ENCODE measurements at regions not wholly inside any gene's neighbourhood (a gene's known extent, or its start where the extent isn't known, plus 50 kb on each side); places are given as distances from the start of the nearest gene placed in this dataset.

DNA sequence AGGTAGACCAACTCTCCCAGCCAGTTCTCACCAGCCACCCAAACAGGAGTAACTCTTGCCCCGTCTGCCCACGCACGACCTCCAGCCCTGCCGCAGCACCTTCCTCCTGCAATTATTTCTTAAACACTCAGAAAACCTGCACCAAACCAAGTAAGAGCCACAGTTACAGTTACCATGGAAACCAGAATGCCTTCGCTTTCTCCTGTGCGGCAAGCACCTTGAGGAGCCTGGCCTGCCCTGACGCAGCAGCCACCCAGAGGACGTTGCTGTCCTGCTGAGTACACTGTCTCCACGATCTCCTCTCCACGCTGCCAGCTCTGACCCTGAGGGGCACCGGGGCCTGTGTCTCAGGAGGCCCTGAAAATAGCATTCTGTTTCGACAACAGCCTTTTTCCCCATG, 94.3 kb upstream of the SMIM21 start:
- TF ChIP-seq POLR2AphosphoS5 (IDR thresholded peaks at IDR 0.05) = no peak
- no peak for TF ChIP-seq EP300 (IDR thresholded peaks at IDR 0.05)
- no peak for TF ChIP-seq POLR2A (IDR thresholded peaks at IDR 0.05)
- TF ChIP-seq, protein P1, sequence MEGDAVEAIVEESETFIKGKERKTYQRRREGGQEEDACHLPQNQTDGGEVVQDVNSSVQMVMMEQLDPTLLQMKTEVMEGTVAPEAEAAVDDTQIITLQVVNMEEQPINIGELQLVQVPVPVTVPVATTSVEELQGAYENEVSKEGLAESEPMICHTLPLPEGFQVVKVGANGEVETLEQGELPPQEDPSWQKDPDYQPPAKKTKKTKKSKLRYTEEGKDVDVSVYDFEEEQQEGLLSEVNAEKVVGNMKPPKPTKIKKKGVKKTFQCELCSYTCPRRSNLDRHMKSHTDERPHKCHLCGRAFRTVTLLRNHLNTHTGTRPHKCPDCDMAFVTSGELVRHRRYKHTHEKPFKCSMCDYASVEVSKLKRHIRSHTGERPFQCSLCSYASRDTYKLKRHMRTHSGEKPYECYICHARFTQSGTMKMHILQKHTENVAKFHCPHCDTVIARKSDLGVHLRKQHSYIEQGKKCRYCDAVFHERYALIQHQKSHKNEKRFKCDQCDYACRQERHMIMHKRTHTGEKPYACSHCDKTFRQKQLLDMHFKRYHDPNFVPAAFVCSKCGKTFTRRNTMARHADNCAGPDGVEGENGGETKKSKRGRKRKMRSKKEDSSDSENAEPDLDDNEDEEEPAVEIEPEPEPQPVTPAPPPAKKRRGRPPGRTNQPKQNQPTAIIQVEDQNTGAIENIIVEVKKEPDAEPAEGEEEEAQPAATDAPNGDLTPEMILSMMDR (IDR thresholded peaks at IDR 0.05) = no peak
- ATAC-seq (ENCODE audit: low FRiP score in 2 of 2) = no peak
- no peaks in the 10 kb centered on the region for H3K36me3 ChIP-seq

DNA sequence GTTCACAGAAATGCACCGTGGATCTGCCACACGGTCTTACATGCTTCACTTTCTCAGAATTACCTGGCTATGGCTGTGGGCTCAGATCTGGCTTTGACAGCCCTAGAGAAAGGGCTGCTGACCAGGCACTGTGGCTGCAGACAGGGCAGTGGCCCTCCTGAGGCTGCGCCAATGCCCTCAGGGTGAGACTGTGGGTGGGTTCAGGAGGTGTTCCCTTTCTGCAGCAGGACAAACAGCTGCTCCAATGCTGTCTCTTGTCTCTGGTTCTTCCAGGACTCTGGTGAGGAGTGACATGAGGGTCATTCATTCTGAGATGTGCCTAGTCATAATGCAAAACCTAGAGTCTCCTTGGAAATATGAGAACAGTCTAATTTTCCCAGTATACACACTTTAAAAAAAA, 90.5 kb upstream of the SMIM21 start:
- 75 to 92% methylated on average over 2 to 3 of the region's 3 CpGs for WGBS, 2 donors
- TF ChIP-seq POLR2AphosphoS5 (IDR thresholded peaks at IDR 0.05) (no peak), POLR2A (IDR thresholded peaks at IDR 0.05) (no peak), EP300 (IDR thresholded peaks at IDR 0.05) (no peak)
- TF ChIP-seq, protein P1 (IDR thresholded peaks at IDR 0.05) = no peak
- Histone ChIP-seq H3K9me3 (no peaks in the 10 kb centered on the region), H3K27ac (no peak overlapping the region), H3K36me3 (no peaks in the 10 kb centered on the region), H3K4me1 (no peaks in the 10 kb centered on the region), H3K4me3 (no peak overlapping the region), H3K27me3 (no peaks in the 10 kb centered on the region)
- no peak for ATAC-seq (ENCODE audit: low FRiP score in 2 of 2)
- no peak for DNase-seq

More for the DNA sequence above, 94.3 kb upstream of the SMIM21 start:
- no peak overlapping the region for H3K27ac ChIP-seq
- WGBS, 2 donors = 57 to 65% methylated on average over 5 to 12 of the region's 12 CpGs
- no peaks in the 10 kb centered on the region for H3K4me1 ChIP-seq
- no peak overlapping the region for H3K4me3 ChIP-seq
- H3K9me3 ChIP-seq = no peaks in the 10 kb centered on the region
- no peak for DNase-seq
- H3K27me3 ChIP-seq = no peaks in the 10 kb centered on the region

DNA sequence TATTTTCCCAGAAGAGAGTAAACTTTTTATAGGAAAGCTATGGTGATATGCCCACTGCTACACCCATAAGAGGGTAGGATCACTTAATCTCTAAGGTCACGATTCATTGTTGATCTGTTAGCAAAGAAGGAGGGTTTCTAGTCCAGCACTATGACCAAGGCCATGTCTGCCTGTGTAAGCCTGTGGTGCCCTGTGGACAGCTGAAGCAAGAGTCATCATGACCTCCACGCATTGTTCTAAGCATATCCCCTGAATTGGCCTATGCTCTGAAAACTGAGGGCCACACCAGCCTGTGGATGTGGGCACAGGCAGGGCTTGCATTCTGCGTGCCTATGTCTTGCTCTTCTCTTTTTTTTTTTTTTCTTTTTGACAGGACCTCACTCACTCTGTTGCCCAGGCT, 89.8 kb upstream of the SMIM21 start:
- Histone ChIP-seq H3K27me3 (no peaks in the 10 kb centered on the region), H3K27ac (no peak overlapping the region), H3K4me1 (no peaks in the 10 kb centered on the region), H3K36me3 (no peaks in the 10 kb centered on the region), H3K9me3 (peaks cover 0 to 5% (median 2%) of the 10 kb centered on the region in 4 donors), H3K4me3 (no peak overlapping the region)
- DNase-seq (no peak), ATAC-seq (ENCODE audit: low FRiP score in 2 of 2) (no peak)
- 94 to 95% methylated on average over 3 of the region's 3 CpGs for WGBS, 2 donors
- TF ChIP-seq POLR2AphosphoS5 (IDR thresholded peaks at IDR 0.05) (no peak), EP300 (IDR thresholded peaks at IDR 0.05) (no peak), POLR2A (IDR thresholded peaks at IDR 0.05) (no peak)
- TF ChIP-seq, protein P1 (IDR thresholded peaks at IDR 0.05) = no peak

DNA sequence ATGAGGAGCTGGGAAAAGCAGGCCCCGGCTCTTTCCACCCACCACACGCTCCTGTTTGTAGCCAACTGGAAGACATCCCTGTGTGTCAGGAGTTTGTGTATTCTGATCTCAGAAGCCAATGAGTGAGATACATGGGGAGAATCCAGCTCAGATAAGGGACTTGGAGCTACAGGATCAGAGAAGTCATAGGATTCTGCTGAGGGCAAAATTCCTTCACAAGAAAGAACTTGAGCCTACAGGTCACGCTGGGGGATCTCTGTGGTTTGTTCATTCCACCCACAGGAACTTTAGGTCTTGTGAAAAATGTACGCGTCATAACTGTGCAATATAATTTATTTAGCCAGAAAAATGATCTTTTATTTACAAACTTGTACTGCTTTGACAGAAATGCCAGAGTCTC, 80.1 kb upstream of the SMIM21 start:
- no peak overlapping the region for H3K4me3 ChIP-seq
- no peaks in the 10 kb centered on the region for H3K36me3 ChIP-seq
- ATAC-seq (ENCODE audit: low FRiP score in 2 of 2) (no peak), DNase-seq (no peak)
- H3K4me1 ChIP-seq = no peaks in the 10 kb centered on the region
- TF ChIP-seq POLR2A (IDR thresholded peaks at IDR 0.05) (no peak), EP300 (IDR thresholded peaks at IDR 0.05) (no peak), POLR2AphosphoS5 (IDR thresholded peaks at IDR 0.05) (no peak)
- TF ChIP-seq, protein P1 (IDR thresholded peaks at IDR 0.05) = no peak
- H3K9me3 ChIP-seq = peaks cover 0 to 6% (median 2%) of the 10 kb centered on the region in 4 donors
- H3K27me3 ChIP-seq = no peaks in the 10 kb centered on the region
- WGBS, 2 donors = 83 to 88% methylated on average over 5 of the region's 5 CpGs
- H3K27ac ChIP-seq = no peak overlapping the region

DNA sequence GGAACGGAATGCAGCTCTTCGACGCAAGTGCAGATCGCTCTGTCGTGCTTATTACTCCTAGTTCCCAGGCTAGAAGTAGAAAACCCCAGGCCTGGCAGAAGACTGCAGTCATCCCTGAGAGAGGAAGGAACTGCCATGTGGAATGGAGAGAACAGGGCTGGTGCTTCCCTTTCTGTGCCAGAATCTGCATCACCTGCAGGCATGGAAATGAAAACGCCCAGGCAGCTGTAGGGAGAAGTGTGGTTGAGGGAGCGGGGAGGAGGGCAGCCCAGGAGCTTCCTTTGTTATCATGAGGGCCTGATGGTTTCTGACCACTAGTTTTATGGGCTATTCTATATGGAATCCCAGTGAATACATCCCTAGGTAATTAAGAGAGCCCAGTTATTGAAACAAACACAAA, 79.4 kb upstream of the SMIM21 start:
- DNase-seq = no peak
- Histone ChIP-seq H3K27ac (no peak overlapping the region), H3K27me3 (no peaks in the 10 kb centered on the region), H3K4me3 (no peak overlapping the region), H3K4me1 (no peaks in the 10 kb centered on the region), H3K9me3 (no peaks in the 10 kb centered on the region), H3K36me3 (no peaks in the 10 kb centered on the region)
- no peak for TF ChIP-seq EP300 (IDR thresholded peaks at IDR 0.05)
- TF ChIP-seq, protein P1 (IDR thresholded peaks at IDR 0.05) = no peak
- TF ChIP-seq POLR2A (IDR thresholded peaks at IDR 0.05) = no peak
- TF ChIP-seq POLR2AphosphoS5 (IDR thresholded peaks at IDR 0.05) = no peak
- WGBS, 2 donors = 95 to 97% methylated on average over 7 of the region's 7 CpGs
- no peak for ATAC-seq (ENCODE audit: low FRiP score in 2 of 2)
